Adrenal gland (tissue), 9 donors: ENCODE measurements at regions not wholly inside any gene's neighbourhood (a gene's known extent, or its start where the extent isn't known, plus 50 kb on each side); places are given as distances from the start of the nearest gene placed in this dataset.

Source experiments
- DNase-seq, 7 donors: peaks; one replicate each; pipeline ENCODE4 v3.0.0-alpha.2; 2019 to 2020
- H3K27ac ChIP-seq, 5 donors: fragments of 200-600 bp; sonication (generic) in 4 of 5; 1 replicate in 3 of 5; 2 replicates in 2 of 5; pipeline versions ENCODE4 v1.5.1 to v1.8.0; 2016 to 2020; ENCODE audit warnings: mild to moderate bottlenecking in 1 of 5
- H3K27me3 ChIP-seq: fragments of 200-600 bp; 2 replicates; pipeline ENCODE4 v1.8.0; 2021
- H3K36me3 ChIP-seq, 2 donors: fragments of 200-600 bp; replicated peaks in 1 of 2; 1 replicate in 1 of 2; 2 replicates in 1 of 2; pipeline versions ENCODE4 v1.5.1 to v1.8.0; 2018 to 2022
- H3K4me1 ChIP-seq, 2 donors: fragments of 200-600 bp; replicated peaks in 1 of 2; 1 replicate in 1 of 2; 2 replicates in 1 of 2; pipeline versions ENCODE4 v1.5.1 to v1.8.0; 2018 to 2021
- H3K4me3 ChIP-seq, 4 donors: fragments of 200-600 bp; sonication (generic) in 3 of 4; one replicate each; pipeline ENCODE4 v1.5.1; 2016 to 2018
- H3K9me3 ChIP-seq, 3 donors: fragments of 200-600 bp; sonication (generic) in 1 of 3; replicated peaks in 1 of 3; 1 replicate in 2 of 3; 2 replicates in 1 of 3; pipeline versions ENCODE4 v1.5.1 to v1.8.0; 2016 to 2021
- POLR2A ChIP-seq, 2 donors: fragments of 450-650 bp; IDR thresholded peaks; one replicate each; pipeline ENCODE4 v1.6.1; 2017; ENCODE audit warnings: antibody characterized with exemption in 2 of 2, mild to moderate bottlenecking in 2 of 2, moderate library complexity in 1 of 2
- WGBS, 4 donors: extraction: QIAGEN DNeasy Blood & Tissue Kit in 2 of 4; methylation state at CpG; one replicate each; pipeline versions ENCODE4 v1.1.5 to v1.1.7; 2013 to 2017; 5-methylcytosine and 5-hydroxymethylcytosine counted together
- intact Hi-C, 2 donors: fragments of 100-400 bp; cut with DNase I; formaldehyde crosslinking; loops; one replicate each; pipeline versions ENCODE4 v1.14.1 to v1.15.0; 2022 to 2023
- TF ChIP-seq, protein P1 (sequence below), 6 experiments: fragments of 450-650 bp in 4 of 6; fragments of 200-600 bp in 2 of 6; sonication (generic) in 1 of 6; IDR thresholded peaks; 1 replicate in 5 of 6; 2 replicates in 1 of 6; pipeline versions ENCODE4 v1.5.1 to v1.8.0; 2016 to 2021; ENCODE audit warnings: antibody characterized with exemption in 6 of 6, mild to moderate bottlenecking in 2 of 6, moderate library complexity in 1 of 6
- donor health status: healthy with polysubstance abuse.
- donor health status: Bipolar disorder and iron deficiency.
- donor health status: DM: yes; HTN: yes; CAD: no.
- donor health status: DM: no; HTN: no; CAD: no.
- donor health status: DM: no; HTN: no; CAD: no.

DNA sequence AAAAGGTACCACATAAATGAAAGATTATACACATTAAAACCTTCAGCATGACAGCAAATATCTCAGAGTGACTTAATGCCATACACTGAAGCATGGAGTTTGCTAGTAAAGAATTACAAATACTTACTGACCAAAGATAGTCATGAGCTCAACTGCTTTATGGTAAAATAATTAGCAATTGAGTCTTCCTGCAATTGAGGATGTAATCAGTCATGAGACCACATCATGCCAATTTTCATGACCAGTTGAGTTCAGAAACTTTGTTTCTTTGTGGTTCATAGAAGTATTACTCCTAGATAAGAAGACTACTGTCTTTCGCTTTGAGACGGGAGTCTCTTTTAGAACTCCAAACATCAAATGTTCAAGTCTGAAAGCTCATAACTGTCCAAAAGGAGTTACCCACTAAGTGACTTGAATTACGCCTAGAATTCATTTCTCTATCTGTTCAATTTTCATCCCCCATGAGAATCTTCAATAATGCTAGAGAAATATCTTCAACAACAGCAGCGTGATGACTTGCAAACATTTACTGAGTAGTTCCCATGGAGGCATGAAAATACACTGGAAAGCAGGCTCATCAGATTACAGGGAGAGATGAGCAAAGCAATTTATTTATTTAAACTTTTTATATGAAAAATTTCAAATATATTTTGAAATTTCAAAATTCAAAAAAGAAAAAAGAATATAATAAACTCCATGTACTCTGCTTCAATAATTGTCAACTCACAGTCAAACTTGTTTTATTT is 120.0 kb downstream of the BTG1 start:
- Histone ChIP-seq H3K36me3 (no peaks in the 10 kb centered on the region), H3K4me3 (no peak overlapping the region), H3K4me1 (peaks cover 9 to 16% of the 10 kb centered on the region in 2 donors), H3K9me3 (no peaks in the 10 kb centered on the region), H3K27ac (no peak overlapping the region), H3K27me3 (no peaks in the 10 kb centered on the region)
- WGBS, 4 donors, result 91 to 98% (median 96%) methylated on average over 4 of the region's 4 CpGs
- no peak for DNase-seq
- intact Hi-C loops, result no loop called here
- TF ChIP-seq, protein P1, sequence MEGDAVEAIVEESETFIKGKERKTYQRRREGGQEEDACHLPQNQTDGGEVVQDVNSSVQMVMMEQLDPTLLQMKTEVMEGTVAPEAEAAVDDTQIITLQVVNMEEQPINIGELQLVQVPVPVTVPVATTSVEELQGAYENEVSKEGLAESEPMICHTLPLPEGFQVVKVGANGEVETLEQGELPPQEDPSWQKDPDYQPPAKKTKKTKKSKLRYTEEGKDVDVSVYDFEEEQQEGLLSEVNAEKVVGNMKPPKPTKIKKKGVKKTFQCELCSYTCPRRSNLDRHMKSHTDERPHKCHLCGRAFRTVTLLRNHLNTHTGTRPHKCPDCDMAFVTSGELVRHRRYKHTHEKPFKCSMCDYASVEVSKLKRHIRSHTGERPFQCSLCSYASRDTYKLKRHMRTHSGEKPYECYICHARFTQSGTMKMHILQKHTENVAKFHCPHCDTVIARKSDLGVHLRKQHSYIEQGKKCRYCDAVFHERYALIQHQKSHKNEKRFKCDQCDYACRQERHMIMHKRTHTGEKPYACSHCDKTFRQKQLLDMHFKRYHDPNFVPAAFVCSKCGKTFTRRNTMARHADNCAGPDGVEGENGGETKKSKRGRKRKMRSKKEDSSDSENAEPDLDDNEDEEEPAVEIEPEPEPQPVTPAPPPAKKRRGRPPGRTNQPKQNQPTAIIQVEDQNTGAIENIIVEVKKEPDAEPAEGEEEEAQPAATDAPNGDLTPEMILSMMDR (IDR thresholded peaks at IDR 0.05), result no peak
- TF ChIP-seq POLR2A (IDR thresholded peaks at IDR 0.05), result no peak

DNA sequence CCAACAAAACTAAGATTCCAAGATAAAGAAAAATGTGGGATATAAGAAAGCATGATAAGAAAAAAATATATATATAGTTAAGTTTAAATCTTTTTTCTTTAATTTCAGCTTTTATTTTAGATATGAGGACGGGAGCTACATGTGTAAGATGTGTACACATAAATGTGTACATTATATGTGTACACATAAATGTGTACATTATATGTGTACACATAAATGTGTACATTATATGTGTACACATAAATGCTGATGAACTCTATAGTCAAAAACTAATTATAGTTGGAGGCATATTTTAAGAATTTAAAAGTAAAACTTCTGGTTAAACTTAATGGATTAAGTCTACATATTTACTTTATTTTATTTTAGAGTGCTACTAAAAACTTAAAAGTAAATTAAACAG is 123.6 kb downstream of the BTG1 start:
- intact Hi-C loops, result no loop called here
- Histone ChIP-seq H3K4me1 (peaks cover 5 to 6% of the 10 kb centered on the region in 2 donors), H3K27me3 (no peaks in the 10 kb centered on the region), H3K9me3 (no peaks in the 10 kb centered on the region), H3K27ac (no peak overlapping the region), H3K4me3 (no peak overlapping the region), H3K36me3 (no peaks in the 10 kb centered on the region)
- 92 to 98% (median 97%) methylated on average over 1 of the region's 1 CpG for WGBS, 4 donors
- no peak for DNase-seq
- TF ChIP-seq, protein P1 (IDR thresholded peaks at IDR 0.05), result no peak
- TF ChIP-seq POLR2A (IDR thresholded peaks at IDR 0.05), result no peak

DNA sequence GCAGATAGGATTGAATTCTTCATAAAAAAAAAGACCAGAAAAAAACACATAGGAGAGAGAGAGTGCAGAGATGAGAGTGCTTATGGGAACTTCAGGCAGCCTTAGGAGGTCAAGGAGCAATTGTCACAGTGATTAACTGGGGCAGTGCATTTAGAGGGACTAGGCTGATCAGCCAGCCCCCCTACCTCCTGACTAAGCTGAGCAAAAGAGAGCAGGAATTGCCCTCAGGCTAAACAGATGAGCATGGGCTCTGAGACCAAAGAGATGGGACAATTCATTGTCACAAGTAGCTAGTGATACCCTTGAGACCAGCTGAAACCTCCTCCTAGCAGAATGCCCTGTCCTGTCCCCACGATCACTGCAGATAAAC is 124.0 kb downstream of the BTG1 start:
- DNase-seq, result no peak
- no peak for TF ChIP-seq POLR2A (IDR thresholded peaks at IDR 0.05)
- TF ChIP-seq, protein P1 (IDR thresholded peaks at IDR 0.05), result no peak
- intact Hi-C loops, result no loop called here
- H3K4me3 ChIP-seq, result no peak overlapping the region
- peaks cover 1% of the 10 kb centered on the region in 2 donors for H3K4me1 ChIP-seq
- H3K36me3 ChIP-seq, result no peaks in the 10 kb centered on the region
- 65 to 87% (median 76%) methylated on average over 1 of the region's 1 CpG for WGBS, 4 donors
- H3K27me3 ChIP-seq, result no peaks in the 10 kb centered on the region
- H3K27ac ChIP-seq, result no peak overlapping the region
- no peaks in the 10 kb centered on the region for H3K9me3 ChIP-seq

DNA sequence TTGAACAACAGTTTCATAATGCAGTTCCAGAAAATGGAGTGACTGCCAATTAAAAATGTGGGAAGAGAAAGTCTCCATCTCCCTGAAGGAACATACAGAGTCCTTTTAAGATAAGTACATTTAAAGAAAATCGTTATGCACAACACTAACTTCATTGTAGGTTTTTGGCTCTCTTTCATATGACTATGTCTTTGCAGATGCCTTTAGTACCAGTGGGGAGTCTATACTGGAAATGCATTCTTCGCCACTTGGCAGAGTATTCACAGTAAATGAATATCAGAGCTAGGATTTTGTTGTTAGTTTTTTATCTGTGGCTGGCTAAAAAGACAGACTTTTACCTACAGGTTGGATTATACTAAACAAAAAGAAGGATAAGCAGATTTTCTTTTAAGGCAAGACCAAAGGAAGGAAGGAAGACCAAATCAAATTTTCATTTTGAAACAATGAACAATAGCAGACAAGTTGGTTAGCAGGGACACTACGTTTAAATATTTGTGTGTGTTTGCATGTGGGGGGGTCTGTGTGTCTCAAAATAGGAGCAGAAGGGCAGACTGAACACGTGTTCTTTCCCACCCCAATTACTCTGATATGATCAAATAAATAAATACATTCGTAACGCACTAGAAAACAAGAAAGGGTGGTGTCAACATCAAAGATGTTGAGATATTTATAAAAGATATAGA is 124.5 kb downstream of the BTG1 start:
- Histone ChIP-seq H3K4me1 (no peaks in the 10 kb centered on the region), H3K27me3 (no peaks in the 10 kb centered on the region), H3K36me3 (no peaks in the 10 kb centered on the region), H3K9me3 (no peaks in the 10 kb centered on the region), H3K27ac (no peak overlapping the region), H3K4me3 (no peak overlapping the region)
- DNase-seq, result no peak
- intact Hi-C loops, result no loop called here
- 61 to 71% (median 67%) methylated on average over 6 of the region's 6 CpGs for WGBS, 4 donors
- TF ChIP-seq POLR2A (IDR thresholded peaks at IDR 0.05), result no peak
- TF ChIP-seq, protein P1 (IDR thresholded peaks at IDR 0.05), result no peak
